Kidney (tissue), 13 donors: ENCODE measurements at regions not wholly inside any gene's neighbourhood (a gene's known extent, or its start where the extent isn't known, plus 50 kb on each side); places are given as distances from the start of the nearest gene placed in this dataset.
A peak's percentile ranks its signal among the peaks of the same experiment; 100 is the strongest.

Experiments used
- DNase-seq, 5 donors: peaks; one replicate each; pipeline ENCODE4 v3.0.0-alpha.2; 2013 to 2020
- FAIRE-seq: peaks from 2 replicates; lab custom pipeline; 2012; peaks lifted over from hg19 to GRCh38; lab: Jason Lieb, UNC
- H3K27ac ChIP-seq, 2 donors: one replicate each; pipeline ENCODE4 v1.7.0; 2013; ENCODE audit warnings: low read depth in 2 of 2, low read length in 2 of 2, inconsistent platforms in 1 of 2
- H3K27me3 ChIP-seq: one replicate; pipeline ENCODE4 v1.7.1; 2013; ENCODE audit warnings: low read length, inconsistent platforms; ENCODE audit not compliant: control insufficient read depth, insufficient read depth
- H3K36me3 ChIP-seq, 3 donors: one replicate each; pipeline versions ENCODE4 v1.7.0 to v1.7.1; 2013; ENCODE audit warnings: low read length in 3 of 3, control low read depth in 1 of 3, inconsistent platforms in 1 of 3; ENCODE audit not compliant: insufficient read depth in 3 of 3, control insufficient read depth in 2 of 3
- H3K4me1 ChIP-seq, 3 donors: one replicate each; pipeline versions ENCODE4 v1.7.0 to v1.7.1; 2013; ENCODE audit warnings: low read length in 3 of 3, inconsistent platforms in 1 of 3, low read depth in 1 of 3; ENCODE audit not compliant: control insufficient read depth in 2 of 3, insufficient read depth in 2 of 3
- H3K4me3 ChIP-seq, 3 donors: one replicate each; pipeline versions ENCODE4 v1.7.0 to v1.8.1; 2013; ENCODE audit warnings: low read length in 3 of 3, control low read depth in 1 of 3, inconsistent platforms in 1 of 3
- H3K9ac ChIP-seq, 3 donors: one replicate each; pipeline versions ENCODE4 v1.7.0 to v1.7.1; 2013; ENCODE audit warnings: low read length in 3 of 3, control low read depth in 1 of 3, inconsistent platforms in 1 of 3
- H3K9me3 ChIP-seq, 3 donors: one replicate each; pipeline versions ENCODE4 v1.7.0 to v1.7.1; 2013; ENCODE audit warnings: low read length in 3 of 3, control low read depth in 1 of 3, inconsistent platforms in 1 of 3; ENCODE audit not compliant: control insufficient read depth in 2 of 3, insufficient read depth in 1 of 3
- intact Hi-C: fragments of 100-400 bp; cut with DNase I; formaldehyde crosslinking; loops from one replicate; pipeline ENCODE4 v1.11.1; 2022
- TF ChIP-seq, protein P1 (sequence below): IDR thresholded peaks from 3 replicates; pipeline ENCODE4 v1.5.1; 2012; ENCODE audit warnings: mild to moderate bottlenecking, moderate library complexity, borderline replicate concordance; ENCODE audit not compliant: insufficient read depth; ENCODE audit errors: extremely low read depth
- donor health status: control.
- donor health status: control.
- donor health status: control.
- donor health status: control.
- donor health status: control.
- donor health status: DM: yes; HTN: yes; CAD: no.
- donor health status: Normal renal cell carcinoma (clear cell type).

DNA sequence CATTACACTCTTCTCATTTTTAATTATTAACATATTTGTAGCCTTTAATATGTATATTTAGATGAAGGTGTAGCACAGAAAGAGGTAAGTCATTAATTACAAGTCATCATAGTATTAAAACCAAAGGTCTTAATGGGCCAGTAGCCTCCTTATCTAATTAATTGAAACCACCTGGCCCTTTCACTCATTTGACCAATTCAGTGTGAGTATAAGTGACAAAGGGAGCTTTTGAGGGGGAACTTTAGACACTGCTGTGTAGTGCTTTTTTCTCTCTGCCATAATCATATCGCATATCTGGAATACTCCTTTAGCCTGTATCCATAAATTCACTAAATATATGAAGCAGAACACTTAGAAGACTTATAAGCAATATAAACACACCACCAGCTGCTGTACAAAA is 562.9 kb upstream of the POT1 start:
- TF ChIP-seq, protein P1, sequence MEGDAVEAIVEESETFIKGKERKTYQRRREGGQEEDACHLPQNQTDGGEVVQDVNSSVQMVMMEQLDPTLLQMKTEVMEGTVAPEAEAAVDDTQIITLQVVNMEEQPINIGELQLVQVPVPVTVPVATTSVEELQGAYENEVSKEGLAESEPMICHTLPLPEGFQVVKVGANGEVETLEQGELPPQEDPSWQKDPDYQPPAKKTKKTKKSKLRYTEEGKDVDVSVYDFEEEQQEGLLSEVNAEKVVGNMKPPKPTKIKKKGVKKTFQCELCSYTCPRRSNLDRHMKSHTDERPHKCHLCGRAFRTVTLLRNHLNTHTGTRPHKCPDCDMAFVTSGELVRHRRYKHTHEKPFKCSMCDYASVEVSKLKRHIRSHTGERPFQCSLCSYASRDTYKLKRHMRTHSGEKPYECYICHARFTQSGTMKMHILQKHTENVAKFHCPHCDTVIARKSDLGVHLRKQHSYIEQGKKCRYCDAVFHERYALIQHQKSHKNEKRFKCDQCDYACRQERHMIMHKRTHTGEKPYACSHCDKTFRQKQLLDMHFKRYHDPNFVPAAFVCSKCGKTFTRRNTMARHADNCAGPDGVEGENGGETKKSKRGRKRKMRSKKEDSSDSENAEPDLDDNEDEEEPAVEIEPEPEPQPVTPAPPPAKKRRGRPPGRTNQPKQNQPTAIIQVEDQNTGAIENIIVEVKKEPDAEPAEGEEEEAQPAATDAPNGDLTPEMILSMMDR = no peak
- no peak for FAIRE-seq
- DNase-seq = no peak
- H3K4me3 ChIP-seq = no peak overlapping the region
- H3K36me3 ChIP-seq = no peaks in the 10 kb centered on the region
- no peaks in the 10 kb centered on the region for H3K27me3 ChIP-seq
- H3K9ac ChIP-seq = no peak overlapping the region
- no peaks in the 10 kb centered on the region for H3K4me1 ChIP-seq
- H3K27ac ChIP-seq = no peak overlapping the region
- intact Hi-C loops = no loop called here
- no peaks in the 10 kb centered on the region for H3K9me3 ChIP-seq

DNA sequence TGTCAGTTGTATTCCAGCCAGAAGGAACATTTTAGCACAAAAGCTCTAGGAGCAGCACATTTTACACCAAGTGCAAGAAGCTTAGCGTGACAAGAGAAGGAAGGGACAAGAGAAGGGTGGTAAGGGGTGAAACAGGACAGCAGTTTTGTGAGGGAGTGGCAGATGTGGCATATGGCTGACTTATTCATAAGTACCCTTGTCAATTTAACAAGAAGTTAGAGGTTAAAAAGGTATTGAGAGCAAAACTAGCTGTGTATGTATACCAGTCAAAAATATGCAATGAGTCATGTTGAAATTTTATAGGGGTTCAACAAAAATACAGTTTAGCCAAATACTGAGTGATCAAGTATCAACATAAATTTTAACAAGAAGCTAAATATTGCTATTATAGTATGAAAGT is 561.5 kb upstream of the POT1 start:
- DNase-seq = no peak
- no peak for FAIRE-seq
- Histone ChIP-seq H3K9ac (no peak overlapping the region), H3K27ac (no peak overlapping the region), H3K27me3 (no peaks in the 10 kb centered on the region), H3K4me1 (no peaks in the 10 kb centered on the region), H3K4me3 (no peak overlapping the region), H3K36me3 (no peaks in the 10 kb centered on the region), H3K9me3 (no peaks in the 10 kb centered on the region)
- TF ChIP-seq, protein P1 = no peak
- intact Hi-C loops = no loop called here

DNA sequence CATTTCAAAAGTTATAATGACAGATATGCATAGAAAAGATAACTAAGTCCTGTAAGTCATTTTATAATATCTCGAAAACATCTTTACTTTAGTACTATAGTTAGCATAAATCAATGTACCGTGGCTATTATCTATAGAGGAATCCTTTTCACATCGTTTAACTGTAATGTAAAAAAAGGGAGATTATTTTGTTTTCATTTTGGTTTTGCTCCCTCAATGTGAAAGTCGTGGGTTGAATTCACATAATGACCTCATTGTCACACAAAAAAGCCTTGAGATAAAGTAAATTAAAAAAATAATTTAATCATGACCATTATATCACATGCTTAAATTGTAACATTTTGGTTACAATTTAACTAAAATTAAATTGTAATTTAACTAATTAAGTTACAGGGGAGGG is 560.5 kb upstream of the POT1 start:
- Histone ChIP-seq H3K9ac (no peak overlapping the region), H3K27me3 (no peaks in the 10 kb centered on the region), H3K4me1 (no peaks in the 10 kb centered on the region), H3K27ac (no peak overlapping the region), H3K9me3 (no peaks in the 10 kb centered on the region), H3K4me3 (no peak overlapping the region), H3K36me3 (no peaks in the 10 kb centered on the region)
- FAIRE-seq (no peak), DNase-seq (no peak)
- intact Hi-C loops = no loop called here
- TF ChIP-seq, protein P1 = no peak

DNA sequence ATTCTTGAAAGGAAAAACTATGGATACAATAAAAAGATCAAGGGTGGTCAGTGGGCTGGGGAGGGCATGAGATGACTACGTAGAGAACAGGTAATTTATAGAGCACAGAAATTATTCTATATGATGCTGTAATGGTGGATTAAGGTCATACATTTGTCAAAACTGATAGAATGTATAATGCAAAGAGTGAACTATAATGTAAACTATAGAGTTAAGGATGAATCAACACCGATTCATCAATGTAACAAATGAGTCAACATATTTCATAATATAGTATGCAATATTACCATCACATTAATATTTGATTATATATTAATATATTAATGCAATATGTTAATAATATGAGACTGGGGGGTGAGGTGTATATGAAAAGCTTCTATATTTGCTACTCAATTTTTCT is 555.6 kb upstream of the POT1 start:
- intact Hi-C loops = no loop called here
- FAIRE-seq = peak; percentile 39
- H3K36me3 ChIP-seq = no peaks in the 10 kb centered on the region
- DNase-seq = no peak
- H3K9me3 ChIP-seq = no peaks in the 10 kb centered on the region
- no peaks in the 10 kb centered on the region for H3K27me3 ChIP-seq
- H3K4me3 ChIP-seq = no peak overlapping the region
- H3K4me1 ChIP-seq = no peaks in the 10 kb centered on the region
- no peak overlapping the region for H3K27ac ChIP-seq
- H3K9ac ChIP-seq = no peak overlapping the region
- TF ChIP-seq, protein P1 = no peak
